T47D (cell line): ENCODE measurements at regions not wholly inside any gene's neighbourhood (a gene's known extent, or its start where the extent isn't known, plus 50 kb on each side); places are given as distances from the start of the nearest gene placed in this dataset.
A peak's percentile ranks its signal among the peaks of the same experiment; 100 is the strongest.

Source experiments
- DNase-seq, 2 experiments: peaks; one replicate each; pipeline versions ENCODE4 v3.0.0 to v3.0.0-alpha.2; 2011 to 2012; ENCODE audit warnings: low read depth in 1 of 2, low spot score in 1 of 2
- JUND ChIP-seq: IDR thresholded peaks from 2 replicates; pipeline ENCODE4 v1.6.1; 2012; ENCODE audit warnings: low read depth
- in situ Hi-C: cut with HindIII; loops from 2 replicates; pipeline ENCODE4 v1.10.0; 2016; ENCODE audit warnings: low sequenced_read_pairs, low pct_unique_long_range_greater_than_20kb

DNA sequence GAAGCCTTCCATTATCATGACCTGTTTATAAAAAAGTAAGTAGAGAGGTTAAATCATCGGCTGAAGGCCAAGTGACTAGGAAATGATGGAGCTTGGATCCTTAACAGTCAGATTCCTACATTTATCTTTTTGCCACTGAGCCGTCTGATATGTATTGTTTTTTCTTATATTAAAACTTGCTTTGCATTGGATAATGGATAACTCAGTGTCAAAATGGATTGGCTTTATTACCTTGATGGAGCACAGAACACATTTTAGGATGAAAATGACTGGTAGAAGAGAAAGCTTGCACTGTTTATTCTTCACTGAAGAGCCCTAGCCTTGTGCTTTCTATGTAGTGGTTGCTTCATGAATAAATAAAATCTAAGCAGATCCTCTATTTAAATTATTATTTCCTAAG, 54.2 kb upstream of the TSPAN5 start:
- DNase-seq: no peak
- TF ChIP-seq JUND: no peak
- in situ Hi-C loops: no loop called here

DNA sequence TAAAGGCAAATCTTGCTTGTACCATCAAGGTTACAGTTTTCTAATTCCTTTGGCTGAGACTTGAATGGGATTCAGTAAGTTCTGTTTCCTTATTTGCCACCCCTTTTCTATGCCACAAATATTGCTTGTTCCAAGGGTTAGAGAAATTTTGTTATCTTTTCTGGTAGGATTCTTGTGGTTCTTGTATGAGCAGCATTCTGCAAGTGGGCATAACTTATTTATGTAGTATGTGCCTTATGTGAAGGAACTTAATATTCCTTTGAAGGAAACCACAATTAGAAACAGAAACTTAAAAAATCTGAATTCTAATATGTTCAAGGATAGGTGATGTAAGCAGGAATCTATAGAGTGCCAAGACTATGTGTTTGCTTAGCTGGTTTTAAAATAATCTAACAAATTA, 53.1 kb upstream of the TSPAN5 start:
- DNase-seq: no peak
- in situ Hi-C loops: no loop called here
- no peak for TF ChIP-seq JUND

DNA sequence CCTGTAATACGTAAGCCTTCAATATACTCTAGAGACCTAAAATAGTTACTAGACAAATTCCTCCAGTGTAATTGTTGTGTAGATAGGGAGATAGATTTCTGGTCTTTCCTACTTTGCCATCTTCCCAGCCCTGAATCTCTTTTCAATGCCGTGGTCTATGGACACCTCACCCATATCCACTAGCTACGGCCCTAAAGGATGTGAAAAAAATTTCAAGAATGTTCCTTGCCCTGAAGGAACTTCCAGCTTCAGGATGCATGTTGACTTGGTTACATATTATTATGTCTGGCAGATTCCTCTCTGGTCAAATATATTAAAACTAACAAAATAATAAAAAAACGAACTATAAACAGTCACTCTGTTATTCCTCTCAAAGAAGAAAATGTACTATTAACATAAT, 52.4 kb upstream of the TSPAN5 start:
- in situ Hi-C loops: no loop called here
- TF ChIP-seq JUND: no peak
- peak in 1 of 2 experiments; percentile 25 for DNase-seq
